ENCODE measurements at regions not wholly inside any gene's neighbourhood (a gene's known extent, or its start where the extent isn't known, plus 50 kb on each side); places are given as distances from the start of the nearest gene placed in this dataset.

- 59 to 64% (median 64%) methylated on average over 2 of the region's 2 CpGs for WGBS, 3 donors
- H3K27me3 ChIP-seq, result no peaks in the 10 kb centered on the region
- H3K4me1 ChIP-seq (ENCODE audit: insufficient read depth), result no peaks in the 10 kb centered on the region
- DNase-seq, result no peak
- H3K27ac ChIP-seq, result no peak overlapping the region
- H3K9me3 ChIP-seq, result no peaks in the 10 kb centered on the region
- intact Hi-C loops (cut with DNase I), result no loop called here
- H3K4me3 ChIP-seq, result no peak overlapping the region
- no peak for TF ChIP-seq EP300 (IDR thresholded peaks at IDR 0.05)
- TF ChIP-seq POLR2A (IDR thresholded peaks at IDR 0.05), result no peak
- TF ChIP-seq CTCF (IDR thresholded peaks at IDR 0.05), result no peak
- H3K36me3 ChIP-seq, result no peaks in the 10 kb centered on the region
Observed at GRCh38 chr13:91214031-91214430, 133.5 kb upstream of the MIR17HG start.

- intact Hi-C loops (cut with DNase I), result no loop called here
- H3K27me3 ChIP-seq, result no peaks in the 10 kb centered on the region
- no peak overlapping the region for H3K4me3 ChIP-seq
- H3K36me3 ChIP-seq, result no peaks in the 10 kb centered on the region
- no peak for DNase-seq
- H3K4me1 ChIP-seq (ENCODE audit: insufficient read depth), result no peaks in the 10 kb centered on the region
- WGBS, 3 donors, result 44 to 49% (median 46%) methylated on average over 12 of the region's 12 CpGs
- no peaks in the 10 kb centered on the region for H3K9me3 ChIP-seq
- TF ChIP-seq CTCF (IDR thresholded peaks at IDR 0.05) (no peak), EP300 (IDR thresholded peaks at IDR 0.05) (no peak), POLR2A (IDR thresholded peaks at IDR 0.05) (no peak)
- H3K27ac ChIP-seq, result no peak overlapping the region
Observed at GRCh38 chr13:91216928-91217700, 130.4 kb upstream of the MIR17HG start.

GRCh38 chr13:91219201-91219600, 128.3 kb upstream of the MIR17HG start:
- no peak overlapping the region for H3K27ac ChIP-seq
- H3K27me3 ChIP-seq, result no peaks in the 10 kb centered on the region
- H3K4me1 ChIP-seq (ENCODE audit: insufficient read depth), result no peaks in the 10 kb centered on the region
- H3K9me3 ChIP-seq, result no peaks in the 10 kb centered on the region
- H3K36me3 ChIP-seq, result no peaks in the 10 kb centered on the region
- intact Hi-C loops (cut with DNase I), result no loop called here
- WGBS, 3 donors, result 44 to 72% (median 53%) methylated on average over 1 of the region's 1 CpG
- H3K4me3 ChIP-seq, result no peak overlapping the region
- TF ChIP-seq CTCF (IDR thresholded peaks at IDR 0.05) (no peak), EP300 (IDR thresholded peaks at IDR 0.05) (no peak), POLR2A (IDR thresholded peaks at IDR 0.05) (no peak)
- no peak for DNase-seq

GRCh38 chr13:91220872-91221271, 126.6 kb upstream of the MIR17HG start:
- no peak for TF ChIP-seq POLR2A (IDR thresholded peaks at IDR 0.05)
- no peak for TF ChIP-seq CTCF (IDR thresholded peaks at IDR 0.05)
- no peak for TF ChIP-seq EP300 (IDR thresholded peaks at IDR 0.05)
- no peak overlapping the region for H3K27ac ChIP-seq
- no peaks in the 10 kb centered on the region for H3K9me3 ChIP-seq
- no peak for DNase-seq
- H3K36me3 ChIP-seq, result no peaks in the 10 kb centered on the region
- no peaks in the 10 kb centered on the region for H3K27me3 ChIP-seq
- H3K4me1 ChIP-seq (ENCODE audit: insufficient read depth), result no peaks in the 10 kb centered on the region
- intact Hi-C loops (cut with DNase I), result no loop called here
- 38 to 58% (median 53%) methylated on average over 1 of the region's 1 CpG for WGBS, 3 donors
- no peak overlapping the region for H3K4me3 ChIP-seq

Measured in ovary (tissue), 7 donors.